SK-N-SH treated with all-trans-retinoic acid at 6 μM for 48 hours (cell line): ENCODE measurements at regions not wholly inside any gene's neighbourhood (a gene's known extent, or its start where the extent isn't known, plus 50 kb on each side); places are given as distances from the start of the nearest gene placed in this dataset.

Source experiments
- ATAC-seq: fragments of 200-7000 bp; cut with Tn5 transposase; 3 replicates; pipeline ENCODE4 v1.9.1; 2020; ENCODE audit warnings: mild to moderate bottlenecking, moderate library complexity
- ARNTL ChIP-seq: fragments of 450-650 bp; formaldehyde crosslinking; IDR thresholded peaks from 2 replicates; pipeline ENCODE4 v1.5.0; 2020; ENCODE audit warnings: low read depth, mild to moderate bottlenecking, moderate library complexity, borderline replicate concordance
- BACH2 ChIP-seq: fragments of 250-450 bp; sonication (Bioruptor Pico); IDR thresholded peaks from 2 replicates; pipeline ENCODE4 v1.9.0; 2021; ENCODE audit warnings: mild to moderate bottlenecking, borderline replicate concordance
- CREB5 ChIP-seq: fragments of 250-450 bp; sonication (Bioruptor Pico); IDR thresholded peaks from 2 replicates; pipeline ENCODE4 v1.5.1; 2020; ENCODE audit warnings: low read depth, mild to moderate bottlenecking, moderate library complexity
- CSDC2 ChIP-seq: fragments of 250-450 bp; sonication (Bioruptor Pico); IDR thresholded peaks from 2 replicates; pipeline ENCODE4 v1.5.0; 2020; ENCODE audit warnings: mild to moderate bottlenecking, moderate library complexity
- CSRNP3 ChIP-seq: fragments of 250-450 bp; sonication (Bioruptor Pico); IDR thresholded peaks from 2 replicates; pipeline ENCODE4 v1.5.1; 2021; ENCODE audit warnings: mild to moderate bottlenecking, moderate library complexity
- GLIS3 ChIP-seq: fragments of 250-450 bp; sonication (Bioruptor Pico); IDR thresholded peaks from 2 replicates; pipeline ENCODE4 v1.5.0; 2020; ENCODE audit warnings: mild to moderate bottlenecking, moderate library complexity
- ISL1 ChIP-seq: fragments of 250-450 bp; sonication (Bioruptor Pico); IDR thresholded peaks from 2 replicates; pipeline ENCODE4 v2.1.2; 2022; ENCODE audit warnings: mild to moderate bottlenecking, moderate library complexity
- PATZ1 ChIP-seq: fragments of 250-450 bp; sonication (Bioruptor Pico); IDR thresholded peaks from 2 replicates; pipeline ENCODE4 v1.8.0; 2020; ENCODE audit warnings: mild to moderate bottlenecking, moderate library complexity, borderline replicate concordance
- POU6F1 ChIP-seq: fragments of 250-450 bp; sonication (Bioruptor Pico); IDR thresholded peaks from 2 replicates; pipeline ENCODE4 v1.8.0; 2021; ENCODE audit warnings: low read depth, mild to moderate bottlenecking, moderate library complexity, borderline replicate concordance
- PPARA ChIP-seq: fragments of 250-450 bp; sonication (Bioruptor Pico); IDR thresholded peaks from 2 replicates; pipeline ENCODE4 v1.5.0; 2020; ENCODE audit warnings: mild to moderate bottlenecking, borderline replicate concordance
- RARB ChIP-seq: fragments of 250-450 bp; sonication (Bioruptor Pico); IDR thresholded peaks from 2 replicates; pipeline ENCODE4 v1.8.0; 2021; ENCODE audit warnings: mild to moderate bottlenecking, moderate library complexity
- SNAI2 ChIP-seq: fragments of 250-450 bp; sonication (Bioruptor Pico); IDR thresholded peaks from 2 replicates; pipeline ENCODE4 v1.5.0; 2020; ENCODE audit warnings: mild to moderate bottlenecking, moderate library complexity
- TCF4 ChIP-seq: fragments of 250-450 bp; sonication (Bioruptor Pico); IDR thresholded peaks from 2 replicates; pipeline ENCODE4 v1.8.0; 2021; ENCODE audit warnings: mild to moderate bottlenecking, moderate library complexity, borderline replicate concordance
- TOX ChIP-seq: fragments of 250-450 bp; sonication (Bioruptor Pico); IDR thresholded peaks from 2 replicates; pipeline ENCODE4 v1.8.0; 2021; ENCODE audit warnings: mild to moderate bottlenecking, moderate library complexity, borderline replicate concordance
- TSHZ2 ChIP-seq: fragments of 250-450 bp; sonication (Bioruptor Pico); IDR thresholded peaks from 2 replicates; pipeline ENCODE4 v1.5.0; 2020; ENCODE audit warnings: mild to moderate bottlenecking, moderate library complexity
- ZC3H10 ChIP-seq: fragments of 250-450 bp; sonication (Bioruptor Pico); IDR thresholded peaks from 2 replicates; pipeline ENCODE4 v1.5.1; 2021; ENCODE audit warnings: mild to moderate bottlenecking, moderate library complexity
- ZFP3 ChIP-seq: fragments of 250-450 bp; sonication (Bioruptor Pico); IDR thresholded peaks from 2 replicates; pipeline ENCODE4 v1.5.0; 2020; ENCODE audit warnings: mild to moderate bottlenecking, moderate library complexity
- ZFP30 ChIP-seq: fragments of 450-650 bp; formaldehyde crosslinking; IDR thresholded peaks from 2 replicates; pipeline ENCODE4 v1.5.0; 2022; ENCODE audit warnings: mild to moderate bottlenecking, moderate library complexity
- ZNF565 ChIP-seq: fragments of 450-650 bp; formaldehyde crosslinking; conservative IDR thresholded peaks from 2 replicates; pipeline ENCODE4 v1.5.0; 2020; ENCODE audit warnings: low read depth, mild to moderate bottlenecking, moderate library complexity
- ZNF70 ChIP-seq: fragments of 450-650 bp; formaldehyde crosslinking; IDR thresholded peaks from 2 replicates; pipeline ENCODE4 v1.5.0; 2020; ENCODE audit warnings: mild to moderate bottlenecking, moderate library complexity
- ZNF8 ChIP-seq: fragments of 450-650 bp; formaldehyde crosslinking; IDR thresholded peaks from 2 replicates; pipeline ENCODE4 v1.5.0; 2020; ENCODE audit warnings: mild to moderate bottlenecking, moderate library complexity

GRCh38 chr5:4339949-4340348 lies 744.3 kb downstream of the IRX1 start:
- ATAC-seq: no peak
- no peak for TF ChIP-seq ZFP3
- no peak for TF ChIP-seq ISL1
- TF ChIP-seq SNAI2 (CRISPR knock-in tag): no peak
- no peak for TF ChIP-seq CREB5
- no peak for TF ChIP-seq ARNTL
- no peak for TF ChIP-seq ZC3H10
- no peak for TF ChIP-seq GLIS3 (CRISPR knock-in tag)
- no peak for TF ChIP-seq TOX (CRISPR knock-in tag)
- TF ChIP-seq ZNF8: no peak
- TF ChIP-seq ZFP30 (CRISPR knock-in tag): no peak
- no peak for TF ChIP-seq CSRNP3 (CRISPR knock-in tag)
- TF ChIP-seq ZNF565: no peak
- no peak for TF ChIP-seq ZNF70 (CRISPR knock-in tag)
- no peak for TF ChIP-seq RARB (CRISPR knock-in tag)
- TF ChIP-seq BACH2: no peak
- TF ChIP-seq PATZ1 (CRISPR knock-in tag): no peak
- no peak for TF ChIP-seq CSDC2 (CRISPR knock-in tag)
- TF ChIP-seq POU6F1 (CRISPR knock-in tag): no peak
- TF ChIP-seq TCF4 (CRISPR knock-in tag): no peak
- no peak for TF ChIP-seq TSHZ2 (CRISPR knock-in tag)

- TF ChIP-seq ISL1 (no peak), ZNF8 (no peak), CSRNP3 (CRISPR knock-in tag) (no peak), RARB (CRISPR knock-in tag) (no peak), PPARA (CRISPR knock-in tag) (no peak), TSHZ2 (CRISPR knock-in tag) (no peak)
- ATAC-seq: no peak
Measured at GRCh38 chr5:4345850-4346249, 750.2 kb downstream of the IRX1 start.
